ENCODE measurements at regions not wholly inside any gene's neighbourhood (a gene's known extent, or its start where the extent isn't known, plus 50 kb on each side); places are given as distances from the start of the nearest gene placed in this dataset.

- no peak overlapping the region for H3K4me3 ChIP-seq (ENCODE audit: insufficient read depth, low read depth, low read length)
- TF ChIP-seq RCOR1 (IDR thresholded peaks at IDR 0.05; ENCODE audit: insufficient replicate concordance, low read length), result no peak
- TF ChIP-seq ELK1 (IDR thresholded peaks at IDR 0.05; ENCODE audit: borderline replicate concordance, low read depth, low read length), result no peak
- no peak for TF ChIP-seq MXI1 (IDR thresholded peaks at IDR 0.05; ENCODE audit: borderline replicate concordance, low read depth, low read length)
- TF ChIP-seq NFE2L2 (IDR thresholded peaks at IDR 0.05; ENCODE audit: low read depth, low read length), result no peak
- TF ChIP-seq POLR2A (IDR thresholded peaks at IDR 0.05; ENCODE audit: low read depth, low read length), result no peak
- TF ChIP-seq RFX5 (IDR thresholded peaks at IDR 0.05; ENCODE audit: low read depth, low read length), result no peak
- TF ChIP-seq USF2 (IDR thresholded peaks at IDR 0.05; ENCODE audit: low read depth, low read length), result no peak
- TF ChIP-seq CEBPB (IDR thresholded peaks at IDR 0.05; ENCODE audit: low read depth, low read length), result no peak
- TF ChIP-seq FOS (IDR thresholded peaks at IDR 0.05; ENCODE audit: low read depth, low read length), result no peak
- TF ChIP-seq RAD21 (IDR thresholded peaks at IDR 0.05; ENCODE audit: low read length), result no peak
- no peak for TF ChIP-seq SMC3 (IDR thresholded peaks at IDR 0.05; ENCODE audit: low read depth, low read length)
- H3K23ac ChIP-seq (ENCODE audit: low read depth, low read length), result no peak overlapping the region
- H4K8ac ChIP-seq (ENCODE audit: low read depth in 2 of 2, low read length in 2 of 2), result no peak overlapping the region
- dilution Hi-C loops (cut with HindIII; ENCODE audit: low sequenced_read_pairs, unreplicated experiment) (no loop called here), in situ Hi-C loops (cut with MboI; ENCODE audit: low sequenced_read_pairs) (loop anchor here (25.0 kb wide), 1 partner anchor 651 kb away; no protein-coding TSS in a partner anchor), intact Hi-C loops (cut with micrococcal nuclease) (loop anchor here (5.0 kb wide), 3 partner anchors 439 to 491 kb away; no protein-coding TSS in a partner anchor)
- no peak overlapping the region for H3K18ac ChIP-seq (ENCODE audit: low read depth, low read length)
- H3K27ac ChIP-seq (ENCODE audit: insufficient read depth, low read length), result no peak overlapping the region
- H4K5ac ChIP-seq (ENCODE audit: low read depth, low read length), result no peak overlapping the region
- ChIA-PET POLR2A (ENCODE audit: unreplicated experiment) (no interaction called here), CTCF (no interaction called here)
- no peak overlapping the region for H2BK20ac ChIP-seq (ENCODE audit: low read depth, low read length)
- no peak overlapping the region for H2AFZ ChIP-seq (replicated peaks; ENCODE audit: low read length, poor library complexity)
- H3K36me3 ChIP-seq (ENCODE audit: control insufficient read depth, insufficient read depth, low read length), result no peaks in the 10 kb centered on the region
- no peak overlapping the region for H3K4me2 ChIP-seq (ENCODE audit: low read depth, low read length)
- ATAC-seq (ENCODE audit: low read depth) (no peak), DNase-seq (no peak)
- H2BK5ac ChIP-seq (ENCODE audit: low read depth, low read length, poor library complexity, severe bottlenecking), result peak overlapping the region; percentile 4
- no peaks in the 10 kb centered on the region for H4K20me1 ChIP-seq (ENCODE audit: insufficient read depth, low read length)
- no peak overlapping the region for H4K91ac ChIP-seq (ENCODE audit: insufficient read depth, low read depth, low read length)
- H3K9me3 ChIP-seq (ENCODE audit: control insufficient read depth, insufficient read depth, low read length), result no peaks in the 10 kb centered on the region
- H3K9ac ChIP-seq (ENCODE audit: low read depth, low read length), result no peak overlapping the region
- no peaks in the 10 kb centered on the region for H3K27me3 ChIP-seq (ENCODE audit: control insufficient read depth, insufficient read depth, low read length)
- no peaks in the 10 kb centered on the region for H3K79me1 ChIP-seq (ENCODE audit: low read depth in 1 of 2, low read length in 2 of 2)
- H2AK9ac ChIP-seq (replicated peaks; ENCODE audit: low read depth, low read length, poor library complexity), result no peak overlapping the region
- no peak overlapping the region for H3K4ac ChIP-seq (ENCODE audit: low read depth, low read length)
- BruUV-seq (replicated peaks), result no TSS peak
- H3K4me1 ChIP-seq (ENCODE audit: control insufficient read depth, insufficient read depth, low read length), result peaks cover 8% of the 10 kb centered on the region
- no peaks in the 10 kb centered on the region for H3K9me1 ChIP-seq (ENCODE audit: insufficient read depth, low read length)
- no peak overlapping the region for H2BK15ac ChIP-seq (ENCODE audit: low read depth, low read length)
- H3K14ac ChIP-seq (replicated peaks; ENCODE audit: low read depth, low read length), result no peak overlapping the region
- no peak overlapping the region for H2BK120ac ChIP-seq (ENCODE audit: low read depth, low read length)
- H2AK5ac ChIP-seq (ENCODE audit: low read depth, low read length), result no peak overlapping the region
- H3K56ac ChIP-seq (ENCODE audit: extremely low read depth, insufficient read depth, low read length), result no peak overlapping the region
Measured at GRCh38 chr6:126662966-126663365, 323.1 kb downstream of the CENPW start.
